Hepatocyte (in vitro differentiated cells): ENCODE measurements at regions not wholly inside any gene's neighbourhood (a gene's known extent, or its start where the extent isn't known, plus 50 kb on each side); places are given as distances from the start of the nearest gene placed in this dataset.

Source experiments
- CTCF ChIP-seq: fragments of 200-600 bp; sonication (generic); IDR thresholded peaks from 2 replicates; pipeline ENCODE4 v1.5.1; 2016; ENCODE audit warnings: antibody characterized with exemption, mild to moderate bottlenecking; ENCODE audit not compliant: poor library complexity
- EZH2 ChIP-seq: fragments of 200-600 bp; sonication (generic); IDR thresholded peaks from 2 replicates; pipeline ENCODE4 v1.6.1; 2016; ENCODE audit warnings: antibody characterized with exemption, mild to moderate bottlenecking, borderline replicate concordance
- EZH2phosphoT487 ChIP-seq: fragments of 200-600 bp; sonication (generic); IDR thresholded peaks from one replicate; pipeline ENCODE4 v1.6.1; 2018; ENCODE audit warnings: antibody characterized with exemption, mild to moderate bottlenecking, low read depth, moderate library complexity; ENCODE audit not compliant: unreplicated experiment, severe bottlenecking

- TF ChIP-seq CTCF (no peak), EZH2phosphoT487 (no peak), EZH2 (no peak)
Measured at GRCh38 chr18:24678107-24678506, 217.7 kb downstream of the HRH4 start.
